Common myeloid progenitor, CD34-positive (primary cell): ENCODE measurements at regions not wholly inside any gene's neighbourhood (a gene's known extent, or its start where the extent isn't known, plus 50 kb on each side); places are given as distances from the start of the nearest gene placed in this dataset.

Experiments used
- CTCF ChIA-PET: fragments of 350-600 bp; sonication (Branson Sonifier 250); formaldehyde crosslinking; loops from one replicate; lab custom pipeline; 2021; ENCODE audit warnings: antibody characterized with exemption; lab: Charles Lee
- POLR2A ChIA-PET: fragments of 350-600 bp; sonication (Branson Sonifier 250); formaldehyde crosslinking; loops from one replicate; lab custom pipeline; 2021; ENCODE audit warnings: antibody characterized with exemption; lab: Charles Lee
- DNase-seq, 3 donors: peaks; one replicate each; pipeline versions ENCODE4 v3.0.0 to v3.0.0-alpha.2; 2013
- H3K27ac ChIP-seq, 2 experiments: 1 replicate in 1 of 2; 2 replicates in 1 of 2; pipeline ENCODE4 v1.7.0; 2013; ENCODE audit warnings: inconsistent platforms in 2 of 2, low read length in 2 of 2, mild to moderate bottlenecking in 2 of 2, low read depth in 1 of 2, moderate library complexity in 1 of 2; ENCODE audit not compliant: severe bottlenecking in 2 of 2, insufficient read depth in 1 of 2, poor library complexity in 1 of 2
- H3K27me3 ChIP-seq, 5 experiments: replicated peaks in 2 of 5; 1 replicate in 3 of 5; 2 replicates in 2 of 5; pipeline versions ENCODE4 v1.6.1 to v1.7.0; 2013; ENCODE audit warnings: low read length in 4 of 5, mild to moderate bottlenecking in 2 of 5, moderate library complexity in 2 of 5, inconsistent platforms in 1 of 5; ENCODE audit not compliant: insufficient read depth in 5 of 5, control insufficient read depth in 4 of 5
- H3K36me3 ChIP-seq, 4 experiments: 1 replicate in 2 of 4; 2 replicates in 2 of 4; pipeline versions ENCODE4 v1.6.1 to v1.7.0; 2013; ENCODE audit warnings: low read length in 3 of 4, control low read depth in 1 of 4, mild to moderate bottlenecking in 1 of 4; ENCODE audit not compliant: control insufficient read depth in 4 of 4, insufficient read depth in 4 of 4
- H3K4me1 ChIP-seq, 4 experiments: 1 replicate in 3 of 4; 2 replicates in 1 of 4; pipeline versions ENCODE4 v1.6.1 to v1.7.1; 2013; ENCODE audit warnings: low read length in 3 of 4, mild to moderate bottlenecking in 3 of 4, control low read depth in 1 of 4, inconsistent platforms in 1 of 4, moderate library complexity in 1 of 4; ENCODE audit not compliant: control insufficient read depth in 4 of 4, insufficient read depth in 4 of 4; ENCODE audit errors: control extremely low read depth in 1 of 4
- H3K4me3 ChIP-seq, 7 experiments: 1 replicate in 4 of 7; 2 replicates in 3 of 7; pipeline versions ENCODE4 v1.5.1 to v1.7.0; 2013; ENCODE audit warnings: mild to moderate bottlenecking in 7 of 7, low read length in 6 of 7, moderate library complexity in 6 of 7, inconsistent platforms in 2 of 7, low read depth in 2 of 7, control low read depth in 1 of 7; ENCODE audit not compliant: insufficient read depth in 4 of 7, control insufficient read depth in 1 of 7; ENCODE audit errors: extremely low read depth in 1 of 7
- H3K9me3 ChIP-seq, 5 experiments: 1 replicate in 4 of 5; 2 replicates in 1 of 5; pipeline versions ENCODE4 v1.6.1 to v1.7.1; 2013; ENCODE audit warnings: low read length in 4 of 5, mild to moderate bottlenecking in 2 of 5, inconsistent platforms in 1 of 5, low read depth in 1 of 5, moderate library complexity in 1 of 5; ENCODE audit not compliant: control insufficient read depth in 4 of 5, insufficient read depth in 2 of 5; ENCODE audit errors: control extremely low read depth in 1 of 5
- WGBS: methylation state at CpG from one replicate; pipeline ENCODE4 v1.1.5; 2013; ENCODE audit not compliant: insufficient coverage; 5-methylcytosine and 5-hydroxymethylcytosine counted together

DNA sequence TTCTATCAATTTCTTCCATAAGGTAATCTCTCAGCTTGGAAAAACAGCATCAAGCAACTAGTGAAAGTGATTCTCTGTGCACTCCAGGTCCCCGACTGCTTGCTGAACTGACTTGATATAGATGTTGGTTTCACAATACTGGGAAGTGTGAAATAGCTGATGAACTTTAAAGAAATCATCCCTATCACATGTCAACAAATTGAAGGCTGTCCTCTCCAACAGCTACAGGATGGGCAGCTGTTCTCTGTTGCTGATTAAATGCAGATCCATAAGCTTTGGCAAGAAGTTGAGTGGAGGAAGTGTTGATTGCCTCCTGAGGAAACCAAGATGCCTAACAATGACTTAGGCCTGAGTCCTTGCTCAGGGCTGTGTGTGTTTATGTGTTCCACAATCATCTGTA lies 130.4 kb upstream of the GDF10 start:
- Histone ChIP-seq H3K27ac (no peak overlapping the region), H3K27me3 (no peaks in the 10 kb centered on the region), H3K9me3 (no peaks in the 10 kb centered on the region), H3K4me3 (no peak overlapping the region), H3K36me3 (no peaks in the 10 kb centered on the region), H3K4me1 (peaks cover 0 to 19% (median 17%) of the 10 kb centered on the region in 4 experiments)
- CTCF ChIA-PET: no interaction called here
- WGBS: no CpG with 5 or more reads among the region's 1 CpG
- POLR2A ChIA-PET: no interaction called here
- DNase-seq: no peak

DNA sequence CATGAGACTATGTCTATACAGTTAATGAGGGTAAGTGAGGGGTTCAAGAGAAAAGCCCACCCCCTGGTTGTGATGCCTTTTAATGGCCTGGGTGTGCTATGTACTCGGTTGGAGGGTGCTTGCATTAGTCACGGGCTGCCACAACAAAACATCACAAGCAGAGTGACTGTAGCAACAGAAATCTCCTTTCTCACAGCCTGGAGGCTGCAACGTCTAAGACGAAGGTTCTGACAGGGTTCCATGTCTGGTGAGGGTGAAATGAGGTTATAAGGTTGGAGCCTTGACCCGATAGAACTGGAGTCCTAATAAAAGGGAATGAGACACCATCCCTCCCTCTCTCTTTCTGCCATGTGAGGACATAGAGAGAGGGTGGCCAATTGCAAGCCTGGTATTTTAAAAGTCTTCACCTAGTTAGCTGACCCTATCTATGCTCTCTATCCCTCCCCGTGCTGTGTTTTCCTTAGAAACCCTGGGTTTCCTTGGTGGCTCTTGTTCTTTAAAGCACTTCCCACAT lies 126.0 kb upstream of the GDF10 start:
- H3K4me1 ChIP-seq: no peaks in the 10 kb centered on the region
- no peaks in the 10 kb centered on the region for H3K36me3 ChIP-seq
- DNase-seq: no peak
- whole genome bisulfite sequencing: 100% methylated on average over 6 of the region's 6 CpGs
- H3K27me3 ChIP-seq: peaks cover 0 to 3% (median 0%) of the 10 kb centered on the region in 5 experiments
- H3K27ac ChIP-seq: no peak overlapping the region
- ChIA-PET POLR2A (no interaction called here), CTCF (no interaction called here)
- H3K4me3 ChIP-seq: no peak overlapping the region
- H3K9me3 ChIP-seq: no peaks in the 10 kb centered on the region

DNA sequence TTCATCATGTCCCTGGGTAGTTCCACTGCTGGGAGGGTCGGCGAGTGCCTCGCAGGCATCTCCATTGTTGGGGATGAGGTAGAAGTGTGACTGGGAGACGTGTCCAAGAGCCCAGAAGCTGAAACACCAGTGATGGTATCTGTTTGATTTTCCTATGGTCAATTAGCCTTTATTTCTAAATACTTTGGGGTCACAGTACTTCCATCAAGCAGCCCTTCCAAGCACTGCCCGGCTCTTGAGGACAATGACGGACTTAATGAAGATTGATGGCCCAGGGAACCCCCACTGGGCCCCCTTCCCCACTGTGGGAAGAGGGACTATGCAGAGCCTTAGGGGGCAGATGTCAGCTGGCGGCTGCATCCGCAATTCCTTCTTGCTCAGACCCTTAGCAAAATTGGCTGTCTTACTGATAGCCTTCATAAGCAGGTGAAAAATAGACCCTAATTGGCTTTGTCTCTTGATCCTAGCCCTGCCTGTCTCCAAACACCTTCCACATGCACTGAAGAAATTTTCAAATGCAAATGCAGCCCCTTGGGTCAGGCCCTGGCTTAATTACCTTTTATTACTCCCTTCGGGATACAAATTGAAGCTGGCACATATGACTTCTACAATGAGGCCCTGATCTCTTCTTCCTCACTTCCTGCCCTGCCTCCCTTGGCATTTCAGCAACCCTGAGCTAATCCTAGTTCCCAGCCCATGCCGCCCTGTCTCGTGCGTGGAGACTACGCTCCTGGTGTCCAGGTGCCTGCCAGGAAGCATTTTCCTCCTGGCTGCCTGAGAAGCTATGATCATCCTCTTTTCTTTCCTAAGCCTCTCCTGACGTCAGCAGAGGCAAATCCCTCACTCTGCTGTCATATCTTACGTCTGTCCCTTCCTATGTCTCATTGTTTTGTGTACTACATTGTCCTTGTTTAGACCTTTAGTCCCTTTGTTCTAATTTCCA lies 124.5 kb upstream of the GDF10 start:
- POLR2A ChIA-PET: no interaction called here

DNA sequence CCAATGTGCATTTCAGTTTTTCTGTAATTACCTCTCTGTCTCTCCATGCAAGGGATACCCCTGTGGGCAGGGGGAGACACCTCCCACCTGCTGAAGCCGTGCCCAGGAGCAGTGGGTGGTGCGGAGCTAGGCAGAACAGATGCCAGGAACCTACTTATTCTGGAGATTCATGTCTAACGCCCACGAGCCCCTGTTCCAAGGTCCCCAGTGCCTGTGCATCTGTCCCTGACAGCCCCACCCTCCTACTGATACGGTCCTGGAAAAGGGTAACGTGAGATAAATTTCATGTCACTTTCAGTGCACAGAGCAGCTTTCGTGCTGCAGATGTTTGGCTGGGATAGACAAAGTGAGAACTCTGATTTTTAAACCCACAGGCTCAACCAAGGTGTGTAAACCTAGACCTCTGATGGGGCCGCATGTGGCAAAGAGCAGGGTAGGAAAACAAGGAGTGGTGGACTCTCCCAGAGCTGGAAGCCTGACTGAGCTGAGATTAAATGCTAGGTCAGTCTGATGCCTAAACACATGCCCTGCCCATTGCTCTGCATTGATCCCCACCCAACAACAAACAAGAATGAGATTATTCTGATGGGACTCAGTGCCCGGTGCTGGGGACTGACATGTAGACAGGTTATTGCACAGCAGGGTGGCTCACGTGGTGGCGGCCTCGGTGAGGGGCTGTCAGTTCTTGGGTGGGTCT lies 123.6 kb upstream of the GDF10 start:
- Histone ChIP-seq H3K4me1 (no peaks in the 10 kb centered on the region), H3K9me3 (no peaks in the 10 kb centered on the region), H3K27me3 (peaks cover 0 to 3% (median 0%) of the 10 kb centered on the region in 5 experiments), H3K36me3 (no peaks in the 10 kb centered on the region), H3K4me3 (no peak overlapping the region), H3K27ac (no peak overlapping the region)
- 93% methylated on average over 10 of the region's 12 CpGs for WGBS
- ChIA-PET CTCF (no interaction called here), POLR2A (no interaction called here)
- DNase-seq: no peak

More for the DNA sequence above, 124.5 kb upstream of the GDF10 start:
- Histone ChIP-seq H3K4me1 (no peaks in the 10 kb centered on the region), H3K36me3 (no peaks in the 10 kb centered on the region), H3K27me3 (peaks cover 0 to 3% (median 0%) of the 10 kb centered on the region in 5 experiments), H3K9me3 (no peaks in the 10 kb centered on the region), H3K27ac (no peak overlapping the region), H3K4me3 (no peak overlapping the region)
- no peak for DNase-seq
- 97% methylated on average over 11 of the region's 15 CpGs for WGBS
- CTCF ChIA-PET: interaction anchor here (1.2 kb wide), 1 partner anchor 128 kb away, joined by 3 read pairs; no protein-coding TSS in a partner anchor

DNA sequence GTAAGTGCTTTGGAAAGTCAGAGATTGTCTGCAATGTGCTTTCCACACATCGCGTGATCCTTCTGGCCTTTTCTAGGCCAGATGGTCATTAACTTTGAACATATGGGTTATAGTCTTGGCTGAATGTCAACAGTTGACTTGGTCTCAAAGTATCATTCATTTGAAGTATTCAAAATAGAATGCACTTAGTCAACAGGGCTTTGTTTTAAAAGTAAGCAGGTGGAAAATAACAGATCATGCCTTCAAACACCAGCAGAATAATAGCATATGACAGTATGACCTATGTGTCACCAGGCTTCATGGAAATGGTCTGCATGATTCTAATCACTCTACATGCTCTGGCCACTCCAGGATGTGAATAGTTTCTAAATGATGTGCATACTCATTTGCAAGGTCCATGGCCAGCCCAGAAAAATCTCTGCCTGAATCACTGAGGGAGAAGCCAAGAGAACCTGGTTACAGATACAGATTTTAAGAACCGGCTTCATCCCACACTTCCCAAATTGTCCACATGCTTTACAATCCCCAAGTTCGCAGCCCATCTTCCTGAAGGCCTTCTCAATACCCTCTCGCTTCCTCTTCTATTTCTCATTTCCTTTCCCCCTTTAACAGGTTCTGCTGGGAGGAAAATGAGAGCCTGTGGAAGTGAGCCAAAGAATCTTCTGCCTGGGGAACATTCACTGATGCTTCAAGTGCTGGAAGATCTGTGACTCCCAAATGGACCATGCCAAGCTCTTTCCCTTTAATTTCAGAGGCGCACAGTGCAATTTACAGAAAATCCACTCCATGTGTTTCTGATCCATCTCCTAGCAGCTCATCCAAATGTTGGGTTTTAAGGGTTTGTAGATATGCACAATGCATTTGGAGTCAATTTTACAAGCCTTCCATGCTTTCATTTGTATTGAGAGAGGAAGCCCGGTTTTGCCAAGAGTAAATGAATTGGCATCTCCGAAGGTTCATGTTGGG lies 122.8 kb upstream of the GDF10 start:
- Histone ChIP-seq H3K36me3 (no peaks in the 10 kb centered on the region), H3K27ac (no peak overlapping the region), H3K9me3 (no peaks in the 10 kb centered on the region), H3K4me1 (no peaks in the 10 kb centered on the region), H3K4me3 (no peak overlapping the region), H3K27me3 (peaks cover 0 to 3% (median 0%) of the 10 kb centered on the region in 5 experiments)
- 97% methylated on average over 5 of the region's 8 CpGs for WGBS
- CTCF ChIA-PET: interaction anchor here (2.2 kb wide), 1 partner anchor 12 kb away, joined by 5 read pairs; no protein-coding TSS in a partner anchor
- no peak for DNase-seq
- POLR2A ChIA-PET: no interaction called here

DNA sequence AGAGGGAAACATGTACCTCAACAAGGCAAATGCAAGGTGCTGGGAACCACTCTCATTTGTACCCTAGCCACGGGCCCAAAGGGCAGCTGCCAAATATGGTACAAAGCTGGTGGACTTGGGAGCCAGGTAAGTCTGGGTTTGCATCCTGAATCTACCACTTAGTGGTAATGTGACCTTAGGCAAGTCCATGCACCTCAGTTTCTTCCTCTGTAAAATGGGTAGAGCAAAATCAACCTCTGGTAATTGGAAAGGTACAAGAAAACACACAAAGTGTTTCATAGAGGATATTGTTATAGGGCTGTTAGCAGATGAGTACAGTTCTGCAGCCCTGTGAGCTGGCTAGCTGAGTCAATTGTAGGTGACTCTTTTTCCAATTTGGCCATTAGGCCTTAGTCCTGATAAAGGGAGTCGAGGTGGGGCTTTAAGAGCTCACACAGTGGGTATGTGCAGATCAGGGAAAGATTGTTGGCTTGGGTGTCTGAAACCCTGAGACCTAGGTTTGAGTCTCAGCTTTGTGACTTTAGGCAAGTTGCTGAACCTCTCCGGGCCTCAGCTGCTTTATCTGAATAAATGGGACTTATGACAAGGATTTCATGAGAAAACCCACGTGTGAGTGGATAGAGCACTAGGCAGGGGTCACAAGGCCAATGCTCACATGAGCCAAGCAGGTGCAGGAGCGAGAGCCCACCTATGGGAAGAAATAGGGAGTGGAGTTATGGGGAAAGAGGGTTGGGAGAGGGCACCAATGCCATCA lies 121.3 kb upstream of the GDF10 start:
- POLR2A ChIA-PET: no interaction called here
- CTCF ChIA-PET: interaction anchor here (2.2 kb wide), 1 partner anchor 13 kb away, joined by 5 read pairs; no protein-coding TSS in a partner anchor

More for the DNA sequence above, 121.3 kb upstream of the GDF10 start:
- H3K9me3 ChIP-seq: no peaks in the 10 kb centered on the region
- H3K4me3 ChIP-seq: no peak overlapping the region
- DNase-seq: peak in 2 of 3 donors; percentile 13 to 30
- H3K36me3 ChIP-seq: no peaks in the 10 kb centered on the region
- WGBS: 100% methylated on average over 4 of the region's 5 CpGs
- H3K27me3 ChIP-seq: peaks cover 0 to 3% (median 0%) of the 10 kb centered on the region in 5 experiments
- no peak overlapping the region for H3K27ac ChIP-seq
- no peaks in the 10 kb centered on the region for H3K4me1 ChIP-seq
